Neural progenitor cell (in vitro differentiated cells): ENCODE measurements at regions not wholly inside any gene's neighbourhood (a gene's known extent, or its start where the extent isn't known, plus 50 kb on each side); places are given as distances from the start of the nearest gene placed in this dataset.

Experiments
- DNase-seq: peaks from one replicate; pipeline ENCODE4 v3.0.0-alpha.2; 2016; ENCODE audit warnings: low spot score
- H2AFZ ChIP-seq: fragments of 200-600 bp; sonication (generic); replicated peaks from 2 replicates; pipeline ENCODE4 v1.6.1; 2016; ENCODE audit warnings: antibody characterized with exemption
- H3F3A ChIP-seq: fragments of 200-600 bp; sonication (generic); 2 replicates; pipeline ENCODE4 v1.6.1; 2016; ENCODE audit warnings: antibody characterized with exemption, low read depth
- H3K27ac ChIP-seq: fragments of 200-600 bp; sonication (generic); 2 replicates; pipeline ENCODE4 v1.5.1; 2016; ENCODE audit warnings: mild to moderate bottlenecking
- H3K27me3 ChIP-seq: fragments of 200-600 bp; sonication (generic); 2 replicates; pipeline ENCODE4 v1.6.1; 2016; ENCODE audit warnings: mild to moderate bottlenecking, moderate library complexity
- H3K36me3 ChIP-seq: fragments of 200-600 bp; sonication (generic); 2 replicates; pipeline ENCODE4 v1.5.1; 2016
- H3K4me1 ChIP-seq: fragments of 200-600 bp; sonication (generic); 2 replicates; pipeline ENCODE4 v1.6.1; 2016; ENCODE audit warnings: mixed run types
- H3K4me2 ChIP-seq: fragments of 200-600 bp; sonication (generic); 2 replicates; pipeline ENCODE4 v1.6.1; 2016
- H3K4me3 ChIP-seq: fragments of 200-600 bp; sonication (generic); 2 replicates; pipeline ENCODE4 v1.5.1; 2016
- H3K79me2 ChIP-seq: fragments of 200-600 bp; sonication (generic); 2 replicates; pipeline ENCODE4 v1.6.1; 2016; ENCODE audit warnings: low read depth
- H3K9ac ChIP-seq: fragments of 200-600 bp; sonication (generic); 2 replicates; pipeline ENCODE4 v1.6.1; 2016
- H3K9me3 ChIP-seq: fragments of 200-600 bp; sonication (generic); 2 replicates; pipeline ENCODE4 v1.5.1; 2016; ENCODE audit warnings: low read depth
- H4K20me1 ChIP-seq: fragments of 200-600 bp; sonication (generic); 2 replicates; pipeline ENCODE4 v1.6.1; 2016; ENCODE audit warnings: low read depth
- H3K27ac Mint-ChIP-seq: 3 replicates; pipeline ENCODE4 v1.8.0; 2021; ENCODE audit warnings: mixed read lengths
- H3K27me3 Mint-ChIP-seq: 2 replicates; pipeline ENCODE4 v1.8.0; 2022; ENCODE audit warnings: low read depth, mild to moderate bottlenecking, inconsistent platforms, moderate library complexity, mixed read lengths; ENCODE audit not compliant: insufficient read depth
- H3K36me3 Mint-ChIP-seq: 3 replicates; pipeline ENCODE4 v1.8.0; 2021; ENCODE audit warnings: mixed read lengths
- H3K4me1 Mint-ChIP-seq: 3 replicates; pipeline ENCODE4 v1.8.0; 2021; ENCODE audit warnings: mixed read lengths
- H3K4me3 Mint-ChIP-seq: 3 replicates; pipeline ENCODE4 v1.8.0; 2021; ENCODE audit warnings: mild to moderate bottlenecking, moderate library complexity, mixed read lengths
- H3K9me3 Mint-ChIP-seq: 3 replicates; pipeline ENCODE4 v1.8.0; 2020; ENCODE audit warnings: mixed read lengths
- EZH2 ChIP-seq: fragments of 200-600 bp; sonication (generic); IDR thresholded peaks from 2 replicates; pipeline ENCODE4 v1.6.1; 2017; ENCODE audit warnings: antibody characterized with exemption, mild to moderate bottlenecking, moderate library complexity
- EZH2phosphoT487 ChIP-seq: fragments of 200-600 bp; sonication (generic); IDR thresholded peaks from 2 replicates; pipeline ENCODE4 v1.6.1; 2017; ENCODE audit warnings: antibody characterized with exemption
- TF ChIP-seq, protein P1 (sequence below): fragments of 200-600 bp; sonication (generic); IDR thresholded peaks from 2 replicates; pipeline ENCODE4 v1.5.1; 2017; ENCODE audit warnings: antibody characterized with exemption, mild to moderate bottlenecking

DNA sequence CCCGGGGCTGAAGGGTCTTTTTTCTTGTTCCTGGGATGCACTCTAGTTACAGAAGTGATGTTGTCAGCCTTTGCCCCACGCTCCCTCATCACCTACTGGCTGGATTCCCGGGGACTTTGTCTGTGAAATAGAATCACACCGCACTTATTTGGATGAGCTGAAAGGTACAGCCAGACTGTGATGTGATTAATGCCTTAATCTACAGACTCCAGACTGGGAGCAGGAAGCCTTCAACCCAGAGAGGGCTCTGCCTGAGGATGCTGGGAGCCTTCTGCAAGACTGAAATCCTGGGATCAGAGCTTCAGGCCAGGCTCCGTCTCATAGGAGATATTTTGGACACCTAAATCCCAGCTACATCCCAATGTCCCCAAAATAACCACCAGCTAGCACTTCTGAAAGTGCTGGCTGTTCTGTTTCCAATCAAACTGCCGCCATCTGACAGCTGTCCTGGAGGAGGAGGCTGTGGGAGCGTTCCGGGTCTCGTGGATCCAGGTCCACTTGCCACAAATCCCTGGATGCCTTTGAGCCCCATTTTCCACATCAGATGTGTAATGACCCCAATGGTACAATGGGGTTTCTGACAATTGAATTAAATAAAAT lies 688.5 kb downstream of the TBC1D22A start:
- H3K36me3 Mint-ChIP-seq, result no peaks in the 10 kb centered on the region

DNA sequence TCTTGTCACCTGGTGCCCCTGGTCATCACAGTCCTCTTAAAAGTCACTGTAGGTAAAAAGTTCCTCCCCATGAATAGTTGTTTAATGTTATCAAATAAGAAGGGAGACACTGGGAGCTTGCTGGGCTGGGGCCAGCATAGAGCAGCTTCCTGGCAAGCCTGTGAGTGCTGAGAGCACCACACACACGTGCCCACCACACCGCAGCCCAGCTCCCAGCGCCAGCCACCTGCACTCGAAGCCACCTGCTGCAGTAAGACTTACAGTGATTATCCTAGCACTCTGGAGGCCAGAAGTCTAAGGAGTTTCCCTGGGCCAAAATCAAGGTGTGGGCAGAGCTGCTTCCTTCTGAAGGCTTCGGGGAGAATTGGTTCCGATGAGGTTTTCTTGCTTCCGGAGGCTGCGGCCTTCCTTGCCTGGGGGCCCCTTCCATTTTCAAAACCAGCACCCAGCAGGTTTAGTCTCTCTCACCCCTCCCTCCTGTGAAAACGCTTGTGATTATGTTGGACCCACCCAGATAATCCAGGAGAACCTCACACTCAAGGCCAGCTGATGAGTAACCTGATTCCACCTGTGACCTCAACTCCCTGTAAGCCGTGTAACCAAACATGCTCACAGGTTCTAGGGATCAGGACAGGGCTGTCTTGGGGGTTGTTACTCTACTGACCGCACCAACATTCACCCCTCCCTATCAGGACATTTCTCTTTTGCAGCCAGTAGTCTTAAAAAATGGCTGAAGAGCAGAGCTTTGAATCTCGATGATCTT lies 687.2 kb downstream of the TBC1D22A start:
- Histone ChIP-seq H3K79me2 (no peaks in the 10 kb centered on the region), H3K9ac (no peak overlapping the region), H3K27me3 (no peaks in the 10 kb centered on the region), H2AFZ (no peak overlapping the region), H4K20me1 (no peaks in the 10 kb centered on the region), H3F3A (no peaks in the 10 kb centered on the region), H3K36me3 (no peaks in the 10 kb centered on the region), H3K9me3 (peaks cover 12% of the 10 kb centered on the region), H3K4me2 (no peak overlapping the region), H3K4me1 (no peaks in the 10 kb centered on the region), H3K4me3 (no peak overlapping the region), H3K27ac (no peak overlapping the region)
- Mint-ChIP-seq H3K9me3 (peaks cover 39% of the 10 kb centered on the region), H3K4me3 (no peak overlapping the region), H3K36me3 (peaks cover 3% of the 10 kb centered on the region), H3K27ac (no peak overlapping the region), H3K4me1 (no peaks in the 10 kb centered on the region), H3K27me3 (peaks cover 2% of the 10 kb centered on the region)
- DNase-seq, result no peak
- TF ChIP-seq, protein P1, sequence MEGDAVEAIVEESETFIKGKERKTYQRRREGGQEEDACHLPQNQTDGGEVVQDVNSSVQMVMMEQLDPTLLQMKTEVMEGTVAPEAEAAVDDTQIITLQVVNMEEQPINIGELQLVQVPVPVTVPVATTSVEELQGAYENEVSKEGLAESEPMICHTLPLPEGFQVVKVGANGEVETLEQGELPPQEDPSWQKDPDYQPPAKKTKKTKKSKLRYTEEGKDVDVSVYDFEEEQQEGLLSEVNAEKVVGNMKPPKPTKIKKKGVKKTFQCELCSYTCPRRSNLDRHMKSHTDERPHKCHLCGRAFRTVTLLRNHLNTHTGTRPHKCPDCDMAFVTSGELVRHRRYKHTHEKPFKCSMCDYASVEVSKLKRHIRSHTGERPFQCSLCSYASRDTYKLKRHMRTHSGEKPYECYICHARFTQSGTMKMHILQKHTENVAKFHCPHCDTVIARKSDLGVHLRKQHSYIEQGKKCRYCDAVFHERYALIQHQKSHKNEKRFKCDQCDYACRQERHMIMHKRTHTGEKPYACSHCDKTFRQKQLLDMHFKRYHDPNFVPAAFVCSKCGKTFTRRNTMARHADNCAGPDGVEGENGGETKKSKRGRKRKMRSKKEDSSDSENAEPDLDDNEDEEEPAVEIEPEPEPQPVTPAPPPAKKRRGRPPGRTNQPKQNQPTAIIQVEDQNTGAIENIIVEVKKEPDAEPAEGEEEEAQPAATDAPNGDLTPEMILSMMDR, result no peak
- TF ChIP-seq EZH2 (no peak), EZH2phosphoT487 (no peak)

More for the DNA sequence above, 688.5 kb downstream of the TBC1D22A start:
- Histone ChIP-seq H2AFZ (no peak overlapping the region), H3K4me2 (no peak overlapping the region), H4K20me1 (no peaks in the 10 kb centered on the region), H3K27ac (no peak overlapping the region), H3K9ac (no peak overlapping the region), H3K79me2 (no peaks in the 10 kb centered on the region), H3K4me3 (no peak overlapping the region), H3K27me3 (no peaks in the 10 kb centered on the region), H3K9me3 (peaks cover 24% of the 10 kb centered on the region), H3K36me3 (no peaks in the 10 kb centered on the region), H3F3A (no peaks in the 10 kb centered on the region), H3K4me1 (no peaks in the 10 kb centered on the region)
- no peak overlapping the region for H3K27ac Mint-ChIP-seq
- H3K9me3 Mint-ChIP-seq, result peaks cover 36% of the 10 kb centered on the region
- H3K4me1 Mint-ChIP-seq, result no peaks in the 10 kb centered on the region
- no peaks in the 10 kb centered on the region for H3K27me3 Mint-ChIP-seq
- TF ChIP-seq, protein P1, result no peak
- TF ChIP-seq EZH2 (no peak), EZH2phosphoT487 (no peak)
- DNase-seq, result no peak
- no peak overlapping the region for H3K4me3 Mint-ChIP-seq

DNA sequence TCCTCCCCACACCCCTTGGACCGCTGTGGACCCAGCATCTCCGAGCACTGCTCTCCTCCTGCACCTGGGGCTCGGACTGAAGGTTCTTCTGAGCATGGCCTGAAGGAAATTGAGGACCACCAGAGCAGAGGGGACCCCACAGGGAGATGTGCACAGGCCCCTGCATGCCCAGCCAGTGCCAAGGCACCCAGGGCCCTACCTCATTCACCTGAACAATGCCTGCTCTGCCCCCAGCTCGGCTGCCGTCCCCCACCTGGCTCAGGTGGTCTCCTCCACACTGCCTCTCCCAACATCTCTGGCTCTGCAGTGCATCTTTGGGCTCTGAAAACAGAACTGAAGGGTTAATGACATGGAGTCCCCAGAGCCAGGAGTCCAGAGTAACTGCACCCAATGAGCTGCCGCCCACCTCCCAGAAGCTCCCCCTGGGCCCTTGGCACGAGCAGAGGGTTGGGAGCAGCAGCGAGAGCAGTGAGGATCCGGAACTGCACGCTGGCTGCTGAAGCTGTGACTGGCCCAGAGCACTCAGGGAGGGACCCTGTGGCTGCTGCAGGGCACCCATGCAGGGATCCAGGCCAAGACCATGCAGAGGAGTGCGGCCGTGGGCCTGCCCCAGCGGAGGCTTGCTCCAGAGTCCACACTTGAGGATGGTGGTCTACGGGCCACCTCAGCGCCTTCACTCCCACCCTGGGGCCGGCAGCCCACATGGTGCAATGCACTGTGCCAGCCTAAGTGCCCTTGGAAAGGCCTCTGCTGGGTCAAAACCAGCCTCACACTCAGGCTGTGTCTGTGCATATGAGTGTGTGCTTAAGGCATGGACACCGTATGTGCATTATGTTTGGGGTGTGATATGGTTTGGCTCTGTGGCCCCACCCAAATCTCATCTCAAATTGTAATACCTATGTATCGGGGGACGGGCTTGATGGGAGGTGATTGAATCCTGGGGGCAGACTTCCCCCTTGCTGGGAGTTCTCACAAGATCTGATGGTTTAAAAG lies 686.1 kb downstream of the TBC1D22A start:
- Histone ChIP-seq H3K9ac (no peak overlapping the region), H3K9me3 (peaks cover 4% of the 10 kb centered on the region), H3K4me2 (no peak overlapping the region), H2AFZ (no peak overlapping the region), H3K27ac (no peak overlapping the region), H3K27me3 (no peaks in the 10 kb centered on the region), H4K20me1 (no peaks in the 10 kb centered on the region), H3F3A (no peaks in the 10 kb centered on the region), H3K36me3 (no peaks in the 10 kb centered on the region), H3K79me2 (no peaks in the 10 kb centered on the region), H3K4me1 (no peaks in the 10 kb centered on the region), H3K4me3 (no peak overlapping the region)
- Mint-ChIP-seq H3K9me3 (peaks cover 33% of the 10 kb centered on the region), H3K4me3 (no peak overlapping the region), H3K27me3 (peaks cover 2% of the 10 kb centered on the region), H3K27ac (no peak overlapping the region), H3K36me3 (peaks cover 3% of the 10 kb centered on the region), H3K4me1 (no peaks in the 10 kb centered on the region)
- DNase-seq, result no peak
- TF ChIP-seq, protein P1, result no peak
- no peak for TF ChIP-seq EZH2phosphoT487
- no peak for TF ChIP-seq EZH2
